ENCODE measurements at regions not wholly inside any gene's neighbourhood (a gene's known extent, or its start where the extent isn't known, plus 50 kb on each side); places are given as distances from the start of the nearest gene placed in this dataset.
"Not testable (repeated sequence)": the region's sequence is repeated elsewhere in the genome, so short reads cannot be mapped to it uniquely, and the experiment has no call there.

GRCh38 chr3:139218046-139218445, 125.8 kb upstream of the MRPS22 start:
- in situ Hi-C loops (cut with HindIII; ENCODE audit: low pct_ligation_motif_present, low pct_unique_long_range_greater_than_20kb, low sequenced_read_pairs): no loop called here
- DNase-seq: no peak

GRCh38 chr3:139219463-139219862, 124.4 kb upstream of the MRPS22 start:
- in situ Hi-C loops (cut with HindIII; ENCODE audit: low pct_ligation_motif_present, low pct_unique_long_range_greater_than_20kb, low sequenced_read_pairs): no loop called here
- DNase-seq: no peak

DNA sequence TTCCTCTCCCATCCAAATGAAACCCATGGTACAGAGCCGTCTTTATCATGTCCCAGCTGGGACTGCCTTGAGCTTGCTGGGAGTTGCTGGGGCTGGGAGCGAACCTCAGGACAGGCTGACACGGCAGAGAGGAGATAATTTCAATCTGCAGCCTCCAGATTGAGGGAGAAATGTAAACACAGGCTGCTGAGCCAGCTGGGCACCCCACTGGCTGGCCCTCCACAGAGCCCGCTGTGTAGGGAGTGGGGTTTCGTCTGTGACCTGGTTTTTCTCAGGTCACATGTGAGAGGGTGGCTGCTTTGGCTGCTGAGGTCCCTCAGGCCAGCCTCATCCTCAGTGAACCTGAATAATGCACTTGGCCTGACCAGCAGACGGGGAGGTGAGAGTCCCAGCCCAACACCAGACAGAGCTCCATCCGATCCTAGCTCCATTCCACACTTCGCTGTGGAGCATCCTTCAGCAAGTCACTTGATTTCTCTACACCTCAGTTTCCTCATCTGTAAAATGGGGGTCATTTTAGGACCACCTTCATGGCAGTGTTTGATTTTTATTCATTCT, 121.6 kb upstream of the MRPS22 start:
- DNase-seq: no peak
- in situ Hi-C loops (cut with HindIII; ENCODE audit: low pct_ligation_motif_present, low pct_unique_long_range_greater_than_20kb, low sequenced_read_pairs): no loop called here

- DNase-seq: no peak
- in situ Hi-C loops (cut with HindIII; ENCODE audit: low pct_ligation_motif_present, low pct_unique_long_range_greater_than_20kb, low sequenced_read_pairs): no loop called here
Observed at GRCh38 chr3:139225548-139225947, 118.3 kb upstream of the MRPS22 start.

GRCh38 chr3:139226731-139227130, 117.1 kb upstream of the MRPS22 start:
- in situ Hi-C loops (cut with HindIII; ENCODE audit: low pct_ligation_motif_present, low pct_unique_long_range_greater_than_20kb, low sequenced_read_pairs): no loop called here
- DNase-seq: no peak

- in situ Hi-C loops (cut with HindIII; ENCODE audit: low pct_ligation_motif_present, low pct_unique_long_range_greater_than_20kb, low sequenced_read_pairs): no loop called here
Observed at GRCh38 chr3:139227165-139227564, 116.7 kb upstream of the MRPS22 start.

GRCh38 chr3:139227827-139228226, 116.0 kb upstream of the MRPS22 start:
- in situ Hi-C loops (cut with HindIII; ENCODE audit: low pct_ligation_motif_present, low pct_unique_long_range_greater_than_20kb, low sequenced_read_pairs): no loop called here
- no peak for DNase-seq

More at GRCh38 chr3:139227165-139227564, 116.7 kb upstream of the MRPS22 start:
- DNase-seq: no peak

DNA sequence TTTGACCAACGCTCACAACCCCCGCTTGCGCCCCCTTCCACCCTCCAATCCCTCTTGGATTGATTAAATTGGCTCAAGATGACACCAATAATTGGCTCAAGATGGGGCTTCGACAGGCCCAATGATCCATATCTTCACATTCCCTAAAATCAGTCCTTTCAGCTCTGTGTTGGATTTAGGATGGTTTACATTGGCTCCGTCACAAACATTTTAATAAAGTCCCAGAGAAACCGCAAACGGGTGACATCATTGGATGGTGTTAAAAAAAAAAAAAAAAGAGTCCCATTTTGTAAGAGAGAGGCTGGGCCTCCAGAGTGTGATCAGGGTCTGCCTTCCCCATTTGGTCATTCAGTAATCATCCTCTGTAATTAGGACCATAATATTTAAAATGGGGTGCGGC, 113.4 kb upstream of the MRPS22 start:
- DNase-seq: no peak
- in situ Hi-C loops (cut with HindIII; ENCODE audit: low pct_ligation_motif_present, low pct_unique_long_range_greater_than_20kb, low sequenced_read_pairs): no loop called here

- DNase-seq: no peak
- in situ Hi-C loops (cut with HindIII; ENCODE audit: low pct_ligation_motif_present, low pct_unique_long_range_greater_than_20kb, low sequenced_read_pairs): no loop called here
Observed at GRCh38 chr3:139231555-139232281, 112.1 kb upstream of the MRPS22 start.

DNA sequence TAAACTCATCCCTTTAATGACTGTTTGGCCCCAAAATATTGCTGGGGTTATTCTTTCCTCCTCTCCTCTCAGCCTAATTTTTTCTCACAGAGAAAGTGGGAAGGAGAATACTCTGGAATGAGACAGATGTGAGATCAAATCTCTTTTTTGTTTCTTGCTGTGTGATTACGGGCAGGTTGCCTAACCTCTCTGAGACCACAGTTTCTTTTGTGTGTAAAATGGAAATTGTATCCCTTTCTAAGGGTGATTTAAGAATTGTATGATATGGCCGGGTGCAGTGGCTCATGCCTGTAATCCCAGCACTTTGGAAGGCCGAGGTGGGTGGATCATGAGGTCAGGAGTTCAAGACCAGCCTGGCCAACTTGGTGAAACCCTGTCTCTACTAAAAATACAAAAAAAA, 111.5 kb upstream of the MRPS22 start:
- DNase-seq; in situ Hi-C loops (cut with HindIII; ENCODE audit: low pct_ligation_motif_present, low pct_unique_long_range_greater_than_20kb, low sequenced_read_pairs): not testable (repeated sequence)

GRCh38 chr3:139234491-139234890, 109.3 kb upstream of the MRPS22 start:
- DNase-seq: no peak
- in situ Hi-C loops (cut with HindIII; ENCODE audit: low pct_ligation_motif_present, low pct_unique_long_range_greater_than_20kb, low sequenced_read_pairs): no loop called here

- in situ Hi-C loops (cut with HindIII; ENCODE audit: low pct_ligation_motif_present, low pct_unique_long_range_greater_than_20kb, low sequenced_read_pairs): no loop called here
- DNase-seq: no peak
Observed at GRCh38 chr3:139235192-139235591, 108.6 kb upstream of the MRPS22 start.

DNA sequence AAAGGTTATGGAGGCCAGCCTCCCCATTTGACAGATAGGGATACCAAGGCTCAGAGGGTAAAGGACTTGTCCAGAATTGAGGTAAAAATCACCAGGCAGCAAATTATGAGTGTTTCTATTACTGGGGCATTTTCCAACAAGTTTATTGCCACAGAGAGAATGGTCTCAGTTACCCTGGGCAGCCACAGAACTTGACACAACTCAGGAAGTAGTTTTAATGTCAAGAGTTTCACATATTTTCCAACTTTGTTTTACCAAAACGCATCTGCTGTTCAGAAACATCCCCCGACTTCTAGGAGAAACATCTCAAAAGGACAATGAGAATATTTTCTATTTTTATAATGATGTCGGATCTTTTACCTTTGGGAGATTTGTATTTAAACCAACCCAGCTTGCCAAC, 107.5 kb upstream of the MRPS22 start:
- in situ Hi-C loops (cut with HindIII; ENCODE audit: low pct_ligation_motif_present, low pct_unique_long_range_greater_than_20kb, low sequenced_read_pairs): no loop called here
- DNase-seq: no peak

DNA sequence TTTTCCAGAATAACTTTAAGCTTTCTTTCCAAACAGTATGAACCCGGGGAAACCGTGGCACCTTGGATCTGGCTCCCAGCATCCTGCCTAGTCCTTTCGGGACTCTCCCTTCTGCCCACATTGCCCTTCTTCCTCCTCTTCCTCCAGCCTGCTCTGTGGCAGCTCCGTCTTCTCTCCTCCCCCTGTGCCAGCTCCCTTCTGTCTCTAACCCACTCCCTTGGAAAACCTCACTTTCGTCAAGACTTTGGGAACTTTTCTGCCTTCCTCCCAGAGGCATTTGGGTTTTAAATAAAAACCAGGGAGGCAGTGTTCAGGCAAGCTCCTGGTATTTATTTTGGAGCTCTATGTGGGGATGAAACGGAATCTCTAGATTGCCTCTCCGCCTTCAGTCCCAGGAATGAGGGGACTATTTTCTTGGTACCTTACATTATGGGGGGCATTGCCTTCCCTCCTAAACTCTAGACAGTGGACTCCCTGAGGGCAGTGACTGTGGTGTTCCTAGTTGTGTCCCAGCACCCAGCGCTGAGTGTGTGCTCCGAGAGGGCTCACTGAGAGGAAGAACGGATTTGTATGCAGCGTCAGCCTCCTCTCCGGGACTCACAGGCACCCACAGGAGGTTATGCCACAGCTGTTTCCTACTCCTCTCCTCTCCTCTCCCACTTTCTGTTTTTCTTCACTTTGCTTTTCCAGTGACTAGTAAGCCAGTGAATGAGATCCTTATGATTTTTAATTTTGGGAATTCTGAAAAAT, 105.4 kb upstream of the MRPS22 start:
- in situ Hi-C loops (cut with HindIII; ENCODE audit: low pct_ligation_motif_present, low pct_unique_long_range_greater_than_20kb, low sequenced_read_pairs): no loop called here
- no peak for DNase-seq

GRCh38 chr3:139239550-139239949, 104.3 kb upstream of the MRPS22 start:
- no peak for DNase-seq
- in situ Hi-C loops (cut with HindIII; ENCODE audit: low pct_ligation_motif_present, low pct_unique_long_range_greater_than_20kb, low sequenced_read_pairs): no loop called here

DNA sequence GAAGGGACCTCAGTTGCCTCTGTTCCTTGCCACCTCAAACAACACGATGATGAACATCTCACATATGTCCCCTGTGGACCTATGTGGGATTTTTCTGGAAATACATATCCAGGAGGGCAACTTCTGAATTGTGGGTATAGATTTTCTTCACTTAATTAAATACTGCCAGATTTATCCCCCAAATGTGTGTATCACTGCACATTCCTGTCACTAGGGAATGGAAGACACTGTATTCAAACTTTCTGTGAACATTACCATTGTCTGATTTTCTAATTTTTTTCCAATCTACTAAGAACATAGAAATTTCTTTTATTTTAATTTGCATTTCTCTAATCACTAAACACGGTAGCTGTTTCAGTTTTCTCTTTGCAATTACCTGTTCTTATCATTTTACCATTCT, 102.0 kb upstream of the MRPS22 start:
- no peak for DNase-seq
- in situ Hi-C loops (cut with HindIII; ENCODE audit: low pct_ligation_motif_present, low pct_unique_long_range_greater_than_20kb, low sequenced_read_pairs): no loop called here

GRCh38 chr3:139243710-139244109, 100.1 kb upstream of the MRPS22 start:
- in situ Hi-C loops (cut with HindIII; ENCODE audit: low pct_ligation_motif_present, low pct_unique_long_range_greater_than_20kb, low sequenced_read_pairs): no loop called here
- no peak for DNase-seq

GRCh38 chr3:139248593-139249255, 95.1 kb upstream of the MRPS22 start:
- in situ Hi-C loops (cut with HindIII; ENCODE audit: low pct_ligation_motif_present, low pct_unique_long_range_greater_than_20kb, low sequenced_read_pairs): no loop called here

GRCh38 chr3:139251529-139251928, 92.3 kb upstream of the MRPS22 start:
- in situ Hi-C loops (cut with HindIII; ENCODE audit: low pct_ligation_motif_present, low pct_unique_long_range_greater_than_20kb, low sequenced_read_pairs): no loop called here
- DNase-seq: no peak

More at GRCh38 chr3:139248593-139249255, 95.1 kb upstream of the MRPS22 start:
- no peak for DNase-seq

Data from ACHN (cell line).